GM18870 (cell line): ENCODE measurements at regions not wholly inside any gene's neighbourhood (a gene's known extent, or its start where the extent isn't known, plus 50 kb on each side); places are given as distances from the start of the nearest gene placed in this dataset.
"Not testable (repeated sequence)": the region's sequence is repeated elsewhere in the genome, so short reads cannot be mapped to it uniquely, and the experiment has no call there.

Experiments
- ATAC-seq: cut with Tn5 transposase; IDR thresholded peaks from one replicate; pipeline ENCODE4 v1.9.1; 2021; ENCODE audit warnings: moderate library complexity; ENCODE audit not compliant: unreplicated experiment

GRCh38 chr6:85285934-85286333 is 163.9 kb upstream of the NT5E start:
- no peak for ATAC-seq

GRCh38 chr6:85285114-85285513 is 164.8 kb upstream of the NT5E start:
- ATAC-seq, result no peak

DNA sequence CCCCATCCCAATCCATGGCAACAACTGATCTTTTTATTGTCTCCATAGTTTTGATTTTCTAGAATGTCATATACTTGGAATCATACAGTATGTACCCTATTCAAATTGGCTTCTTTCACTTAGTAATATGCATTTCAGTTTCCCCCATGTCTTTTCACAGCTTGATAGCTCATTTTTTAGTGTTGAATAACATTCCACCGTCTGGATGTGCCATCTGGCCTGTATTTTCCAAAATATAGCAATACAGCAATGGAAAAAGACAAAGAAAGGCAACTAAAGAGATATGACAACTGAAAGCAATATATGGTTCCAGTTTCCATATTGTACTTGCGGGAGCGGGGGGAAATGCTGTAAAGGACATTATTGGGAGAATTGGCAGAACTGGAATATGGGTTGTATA is 166.4 kb upstream of the NT5E start:
- ATAC-seq, result no peak

- no peak for ATAC-seq
Observed at GRCh38 chr6:85278466-85279035, 171.3 kb upstream of the NT5E start.

DNA sequence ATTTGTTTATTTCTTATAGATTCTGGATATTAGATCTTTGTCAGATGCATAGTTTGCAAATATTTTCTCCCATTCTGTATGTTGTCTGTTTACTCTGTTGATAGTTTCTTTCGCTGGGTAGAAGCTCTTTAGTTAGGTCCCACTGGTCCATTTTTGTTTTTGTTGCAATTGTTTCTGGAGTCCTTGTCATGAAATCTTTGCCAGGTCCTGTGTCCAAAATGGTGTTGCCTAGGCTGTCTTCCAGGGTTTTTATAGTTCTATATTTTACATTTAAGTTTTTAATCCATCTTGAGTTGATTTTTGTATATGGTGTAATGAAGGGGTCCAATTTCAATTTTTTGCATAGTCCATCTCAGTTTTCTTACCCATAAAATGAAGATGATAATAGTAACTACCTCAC is 173.9 kb upstream of the NT5E start:
- ATAC-seq, result not testable (repeated sequence)

DNA sequence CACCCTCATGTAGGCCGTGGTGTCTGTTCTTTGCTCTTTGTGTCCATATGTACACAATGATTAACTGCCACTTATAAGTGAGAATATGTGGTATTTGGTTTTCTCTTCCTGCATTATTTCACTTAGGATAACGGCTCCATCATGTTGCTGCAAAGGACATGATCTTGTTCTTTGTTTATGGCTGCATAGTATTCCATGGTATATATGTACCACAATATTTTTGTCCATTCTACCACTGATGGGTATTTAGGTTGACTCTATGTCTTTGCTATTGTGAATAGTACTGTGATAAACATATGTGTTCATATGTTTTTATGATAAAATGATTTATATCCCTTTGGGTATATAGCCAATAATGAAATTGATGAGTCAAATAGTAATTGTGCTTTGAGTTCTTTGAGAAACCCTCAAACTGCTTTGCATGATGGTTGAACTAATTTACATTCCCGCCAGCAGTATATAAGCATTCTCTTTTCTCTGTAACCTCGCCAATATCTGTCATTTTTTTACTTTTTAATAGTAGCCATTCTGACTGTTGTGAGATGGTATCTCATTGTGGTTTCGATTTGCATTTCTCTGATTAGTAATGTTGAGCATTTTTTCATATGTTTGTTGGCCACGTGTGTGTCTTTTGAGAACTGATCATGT is 174.4 kb upstream of the NT5E start:
- ATAC-seq, result peak; percentile 66

- no peak for ATAC-seq
Observed at GRCh38 chr6:85273870-85274269, 176.0 kb upstream of the NT5E start.

- ATAC-seq, result no peak
Observed at GRCh38 chr6:85273046-85273445, 176.8 kb upstream of the NT5E start.

- no peak for ATAC-seq
Observed at GRCh38 chr6:85272592-85272991, 177.3 kb upstream of the NT5E start.

DNA sequence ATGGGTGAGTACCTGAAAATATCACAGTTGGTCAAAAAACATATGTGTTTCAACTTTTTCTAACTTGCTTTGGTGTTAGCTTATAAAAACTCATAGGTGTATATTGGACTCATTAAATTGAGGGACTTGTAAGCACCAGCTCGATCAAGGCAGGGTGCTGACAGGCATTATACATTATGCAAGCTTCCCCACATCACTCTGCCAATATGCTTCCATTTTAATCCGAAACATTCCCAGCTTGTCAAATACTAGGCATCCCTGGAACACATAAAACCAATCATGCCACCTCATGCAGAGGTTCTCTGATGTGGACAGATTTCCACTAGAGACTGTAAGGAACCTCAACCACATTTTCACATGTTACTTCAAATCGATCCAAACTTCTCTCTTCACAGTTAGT is 187.3 kb upstream of the NT5E start:
- no peak for ATAC-seq

DNA sequence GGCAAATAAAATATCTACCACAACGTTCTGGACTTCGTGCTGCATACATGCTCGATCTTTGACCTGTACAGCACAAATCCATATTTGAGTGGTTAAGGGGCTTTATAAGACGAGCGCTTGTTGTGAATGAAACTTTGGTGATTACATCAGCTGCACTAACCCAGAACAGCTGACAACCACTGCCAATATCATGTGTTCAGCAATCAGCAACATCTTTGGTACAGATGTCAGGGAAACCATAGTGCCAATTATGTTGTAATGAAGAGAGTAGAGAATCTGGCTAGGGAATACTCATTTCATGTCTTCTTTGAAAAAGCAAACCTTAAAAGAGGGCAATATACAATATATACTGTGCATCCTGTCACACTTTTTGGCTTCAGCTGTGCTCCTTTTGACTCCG is 188.6 kb upstream of the NT5E start:
- ATAC-seq, result no peak

DNA sequence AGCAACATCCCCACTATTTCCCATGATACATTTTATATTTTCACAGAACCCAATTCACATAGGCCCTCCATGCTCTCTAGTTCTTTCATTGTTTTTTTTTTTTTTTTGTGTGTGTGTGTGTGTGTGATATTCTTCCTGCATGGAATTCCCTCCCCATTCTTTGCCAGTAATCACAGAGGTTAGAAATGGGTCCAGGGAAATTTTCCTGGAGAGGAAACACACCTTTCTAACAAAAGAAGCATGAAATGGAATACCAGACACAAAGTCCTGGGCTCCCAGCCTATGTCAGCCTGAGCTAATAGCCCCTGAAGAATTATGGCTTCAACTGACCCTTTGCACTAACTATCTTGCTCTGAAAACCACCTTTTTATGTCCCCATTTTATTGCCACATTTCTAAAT is 194.2 kb upstream of the NT5E start:
- no peak for ATAC-seq

GRCh38 chr6:85252552-85252951 is 197.3 kb upstream of the NT5E start:
- no peak for ATAC-seq

GRCh38 chr6:85252085-85252484 is 197.8 kb upstream of the NT5E start:
- no peak for ATAC-seq

- no peak for ATAC-seq
Observed at GRCh38 chr6:85251300-85251699, 198.6 kb upstream of the NT5E start.

- ATAC-seq, result no peak
Observed at GRCh38 chr6:85250586-85251220, 199.2 kb upstream of the NT5E start.

- no peak for ATAC-seq
Observed at GRCh38 chr6:85245004-85245403, 204.9 kb upstream of the NT5E start.

- no peak for ATAC-seq
Observed at GRCh38 chr6:85241498-85242052, 208.3 kb upstream of the NT5E start.

- no peak for ATAC-seq
Observed at GRCh38 chr6:85240787-85241385, 209.0 kb upstream of the NT5E start.

- no peak for ATAC-seq
Observed at GRCh38 chr6:85237478-85237877, 212.4 kb upstream of the NT5E start.

GRCh38 chr6:85236636-85237035 is 213.2 kb upstream of the NT5E start:
- no peak for ATAC-seq

DNA sequence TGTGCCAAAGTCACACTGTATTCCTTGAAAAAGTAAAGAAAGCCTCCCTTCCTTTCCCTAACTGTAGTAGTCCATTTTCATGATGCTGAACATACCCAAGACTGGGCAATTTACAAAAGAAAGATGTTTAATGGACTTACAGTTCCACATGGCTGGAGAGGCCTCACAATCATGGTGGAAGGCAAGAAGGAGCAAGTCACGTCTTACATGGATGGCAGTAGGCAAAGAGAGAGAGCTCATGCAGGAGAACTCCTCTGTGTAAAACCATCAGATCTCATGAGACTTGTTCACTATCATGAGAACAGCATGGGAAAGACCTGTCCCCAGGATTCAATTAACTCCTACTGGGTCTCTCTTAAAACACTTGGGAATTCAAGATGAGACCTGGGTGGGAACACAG is 222.5 kb upstream of the NT5E start:
- not testable (repeated sequence) for ATAC-seq
